HG03565 (cell line): ENCODE measurements at regions not wholly inside any gene's neighbourhood (a gene's known extent, or its start where the extent isn't known, plus 50 kb on each side); places are given as distances from the start of the nearest gene placed in this dataset.

Experiments
- ATAC-seq: cut with Tn5 transposase; IDR thresholded peaks from one replicate; pipeline ENCODE4 v1.9.1; 2021; ENCODE audit warnings: mild to moderate bottlenecking, moderate library complexity; ENCODE audit not compliant: unreplicated experiment

- ATAC-seq = no peak
Observed at GRCh38 chr4:27248829-27249228, 388.2 kb downstream of the STIM2 start.

- no peak for ATAC-seq
Observed at GRCh38 chr4:27251771-27252170, 391.1 kb downstream of the STIM2 start.

GRCh38 chr4:27267339-27267969 lies 406.8 kb downstream of the STIM2 start:
- ATAC-seq = no peak

- ATAC-seq = no peak
Observed at GRCh38 chr4:27267970-27268355, 407.3 kb downstream of the STIM2 start.

GRCh38 chr4:27270435-27270834 lies 409.8 kb downstream of the STIM2 start:
- no peak for ATAC-seq

GRCh38 chr4:27271555-27271954 lies 410.9 kb downstream of the STIM2 start:
- ATAC-seq = no peak

GRCh38 chr4:27272217-27272616 lies 411.6 kb downstream of the STIM2 start:
- no peak for ATAC-seq

GRCh38 chr4:27276307-27277073 lies 415.8 kb downstream of the STIM2 start:
- ATAC-seq = no peak

GRCh38 chr4:27278615-27279375 lies 418.2 kb downstream of the STIM2 start:
- ATAC-seq = no peak

GRCh38 chr4:27288496-27288895 lies 427.9 kb downstream of the STIM2 start:
- ATAC-seq = no peak

- ATAC-seq = no peak
Observed at GRCh38 chr4:27289704-27290103, 429.1 kb downstream of the STIM2 start.

- no peak for ATAC-seq
Observed at GRCh38 chr4:27293831-27294230, 433.2 kb downstream of the STIM2 start.

GRCh38 chr4:27304751-27305150 lies 444.1 kb downstream of the STIM2 start:
- no peak for ATAC-seq

- no peak for ATAC-seq
Observed at GRCh38 chr4:27305246-27305645, 444.6 kb downstream of the STIM2 start.

- no peak for ATAC-seq
Observed at GRCh38 chr4:27308379-27308778, 447.7 kb downstream of the STIM2 start.

- ATAC-seq = no peak
Observed at GRCh38 chr4:27315625-27316024, 455.0 kb downstream of the STIM2 start.

GRCh38 chr4:27316176-27316575 lies 455.5 kb downstream of the STIM2 start:
- no peak for ATAC-seq

- no peak for ATAC-seq
Observed at GRCh38 chr4:27318740-27319139, 458.1 kb downstream of the STIM2 start.

GRCh38 chr4:27326991-27327390 lies 466.4 kb downstream of the STIM2 start:
- ATAC-seq = no peak

- peak; percentile 65 for ATAC-seq
Observed at GRCh38 chr4:27327421-27328181, 467.0 kb downstream of the STIM2 start.

- no peak for ATAC-seq
Observed at GRCh38 chr4:27338530-27338929, 477.9 kb downstream of the STIM2 start.
